ENCODE measurements at regions not wholly inside any gene's neighbourhood (a gene's known extent, or its start where the extent isn't known, plus 50 kb on each side); places are given as distances from the start of the nearest gene placed in this dataset.
"Not testable (repeated sequence)": the region's sequence is repeated elsewhere in the genome, so short reads cannot be mapped to it uniquely, and the experiment has no call there.

GRCh38 chr1:148432318-148432717 lies 50.8 kb downstream of the PPIAL4G start:
- H3K27ac ChIP-seq (ENCODE audit: low read length); H3K4me1 ChIP-seq (ENCODE audit: control insufficient read depth, insufficient read depth, low read length); H3K36me3 ChIP-seq (ENCODE audit: control insufficient read depth, insufficient read depth, low read length); H3K9me3 ChIP-seq (ENCODE audit: control insufficient read depth, insufficient read depth, low read length); H3K4me3 ChIP-seq (ENCODE audit: low read length); DNase-seq (ENCODE audit: low read depth, low spot score); H3K27me3 ChIP-seq (ENCODE audit: control insufficient read depth, insufficient read depth, low read length): not testable (repeated sequence)
- no CpG with 5 or more reads among the region's 2 CpGs for WGBS (ENCODE audit: insufficient coverage, insufficient read length)

GRCh38 chr1:148429856-148430255 lies 53.2 kb downstream of the PPIAL4G start:
- not testable (repeated sequence) for H3K4me1 ChIP-seq (ENCODE audit: control insufficient read depth, insufficient read depth, low read length); H3K36me3 ChIP-seq (ENCODE audit: control insufficient read depth, insufficient read depth, low read length); H3K27ac ChIP-seq (ENCODE audit: low read length); H3K27me3 ChIP-seq (ENCODE audit: control insufficient read depth, insufficient read depth, low read length); DNase-seq (ENCODE audit: low read depth, low spot score); H3K4me3 ChIP-seq (ENCODE audit: low read length); H3K9me3 ChIP-seq (ENCODE audit: control insufficient read depth, insufficient read depth, low read length)

- not testable (repeated sequence) for H3K4me3 ChIP-seq (ENCODE audit: low read length); H3K36me3 ChIP-seq (ENCODE audit: control insufficient read depth, insufficient read depth, low read length); H3K27me3 ChIP-seq (ENCODE audit: control insufficient read depth, insufficient read depth, low read length); DNase-seq (ENCODE audit: low read depth, low spot score); H3K4me1 ChIP-seq (ENCODE audit: control insufficient read depth, insufficient read depth, low read length); H3K27ac ChIP-seq (ENCODE audit: low read length); H3K9me3 ChIP-seq (ENCODE audit: control insufficient read depth, insufficient read depth, low read length)
- no CpG with 5 or more reads among the region's 2 CpGs for WGBS (ENCODE audit: insufficient coverage, insufficient read length)
Observed at GRCh38 chr1:148426940-148427611, 56.0 kb downstream of the PPIAL4G start.

- not testable (repeated sequence) for H3K27me3 ChIP-seq (ENCODE audit: control insufficient read depth, insufficient read depth, low read length); H3K4me1 ChIP-seq (ENCODE audit: control insufficient read depth, insufficient read depth, low read length); H3K9me3 ChIP-seq (ENCODE audit: control insufficient read depth, insufficient read depth, low read length); H3K36me3 ChIP-seq (ENCODE audit: control insufficient read depth, insufficient read depth, low read length); H3K27ac ChIP-seq (ENCODE audit: low read length); H3K4me3 ChIP-seq (ENCODE audit: low read length); DNase-seq (ENCODE audit: low read depth, low spot score)
- no CpG with 5 or more reads among the region's 2 CpGs for WGBS (ENCODE audit: insufficient coverage, insufficient read length)
Observed at GRCh38 chr1:148426385-148426784, 56.7 kb downstream of the PPIAL4G start.

- H3K9me3 ChIP-seq (ENCODE audit: control insufficient read depth, insufficient read depth, low read length); DNase-seq (ENCODE audit: low read depth, low spot score); H3K27me3 ChIP-seq (ENCODE audit: control insufficient read depth, insufficient read depth, low read length); H3K4me1 ChIP-seq (ENCODE audit: control insufficient read depth, insufficient read depth, low read length); H3K4me3 ChIP-seq (ENCODE audit: low read length); H3K36me3 ChIP-seq (ENCODE audit: control insufficient read depth, insufficient read depth, low read length); H3K27ac ChIP-seq (ENCODE audit: low read length): not testable (repeated sequence)
- WGBS (ENCODE audit: insufficient coverage, insufficient read length) = no CpG with 5 or more reads among the region's 1 CpG
Observed at GRCh38 chr1:148424143-148425003, 58.7 kb downstream of the PPIAL4G start.

- H3K27me3 ChIP-seq (ENCODE audit: control insufficient read depth, insufficient read depth, low read length); DNase-seq (ENCODE audit: low read depth, low spot score); H3K27ac ChIP-seq (ENCODE audit: low read length); H3K4me3 ChIP-seq (ENCODE audit: low read length); H3K4me1 ChIP-seq (ENCODE audit: control insufficient read depth, insufficient read depth, low read length); H3K36me3 ChIP-seq (ENCODE audit: control insufficient read depth, insufficient read depth, low read length); H3K9me3 ChIP-seq (ENCODE audit: control insufficient read depth, insufficient read depth, low read length): not testable (repeated sequence)
- no CpG with 5 or more reads among the region's 4 CpGs for WGBS (ENCODE audit: insufficient coverage, insufficient read length)
Observed at GRCh38 chr1:148422921-148423320, 60.2 kb downstream of the PPIAL4G start.

GRCh38 chr1:148417241-148417640 lies 65.9 kb downstream of the PPIAL4G start:
- not testable (repeated sequence) for H3K4me3 ChIP-seq (ENCODE audit: low read length); H3K9me3 ChIP-seq (ENCODE audit: control insufficient read depth, insufficient read depth, low read length); H3K27me3 ChIP-seq (ENCODE audit: control insufficient read depth, insufficient read depth, low read length); DNase-seq (ENCODE audit: low read depth, low spot score); H3K27ac ChIP-seq (ENCODE audit: low read length); H3K4me1 ChIP-seq (ENCODE audit: control insufficient read depth, insufficient read depth, low read length); H3K36me3 ChIP-seq (ENCODE audit: control insufficient read depth, insufficient read depth, low read length)
- no CpG with 5 or more reads among the region's 3 CpGs for WGBS (ENCODE audit: insufficient coverage, insufficient read length)

GRCh38 chr1:148413385-148413784 lies 69.7 kb downstream of the PPIAL4G start:
- not testable (repeated sequence) for H3K9me3 ChIP-seq (ENCODE audit: control insufficient read depth, insufficient read depth, low read length)

GRCh38 chr1:148404786-148405568 lies 78.1 kb downstream of the PPIAL4G start:
- H3K4me1 ChIP-seq (ENCODE audit: control insufficient read depth, insufficient read depth, low read length); H3K36me3 ChIP-seq (ENCODE audit: control insufficient read depth, insufficient read depth, low read length); H3K4me3 ChIP-seq (ENCODE audit: low read length); H3K27me3 ChIP-seq (ENCODE audit: control insufficient read depth, insufficient read depth, low read length); H3K27ac ChIP-seq (ENCODE audit: low read length); DNase-seq (ENCODE audit: low read depth, low spot score); H3K9me3 ChIP-seq (ENCODE audit: control insufficient read depth, insufficient read depth, low read length): not testable (repeated sequence)
- WGBS (ENCODE audit: insufficient coverage, insufficient read length) = no CpG with 5 or more reads among the region's 30 CpGs

More at GRCh38 chr1:148413385-148413784, 69.7 kb downstream of the PPIAL4G start:
- H3K27me3 ChIP-seq (ENCODE audit: control insufficient read depth, insufficient read depth, low read length); H3K4me1 ChIP-seq (ENCODE audit: control insufficient read depth, insufficient read depth, low read length); H3K4me3 ChIP-seq (ENCODE audit: low read length); H3K36me3 ChIP-seq (ENCODE audit: control insufficient read depth, insufficient read depth, low read length); DNase-seq (ENCODE audit: low read depth, low spot score); H3K27ac ChIP-seq (ENCODE audit: low read length): not testable (repeated sequence)
- no CpG with 5 or more reads among the region's 2 CpGs for WGBS (ENCODE audit: insufficient coverage, insufficient read length)

GRCh38 chr1:148403925-148404324 lies 79.2 kb downstream of the PPIAL4G start:
- WGBS (ENCODE audit: insufficient coverage, insufficient read length) = no CpG with 5 or more reads among the region's 2 CpGs
- not testable (repeated sequence) for H3K36me3 ChIP-seq (ENCODE audit: control insufficient read depth, insufficient read depth, low read length); H3K9me3 ChIP-seq (ENCODE audit: control insufficient read depth, insufficient read depth, low read length); H3K27me3 ChIP-seq (ENCODE audit: control insufficient read depth, insufficient read depth, low read length); DNase-seq (ENCODE audit: low read depth, low spot score); H3K4me1 ChIP-seq (ENCODE audit: control insufficient read depth, insufficient read depth, low read length); H3K27ac ChIP-seq (ENCODE audit: low read length); H3K4me3 ChIP-seq (ENCODE audit: low read length)

Measured in iPS DF 6.9 (cell line).